ENCODE measurements at regions not wholly inside any gene's neighbourhood (a gene's known extent, or its start where the extent isn't known, plus 50 kb on each side); places are given as distances from the start of the nearest gene placed in this dataset.

DNA sequence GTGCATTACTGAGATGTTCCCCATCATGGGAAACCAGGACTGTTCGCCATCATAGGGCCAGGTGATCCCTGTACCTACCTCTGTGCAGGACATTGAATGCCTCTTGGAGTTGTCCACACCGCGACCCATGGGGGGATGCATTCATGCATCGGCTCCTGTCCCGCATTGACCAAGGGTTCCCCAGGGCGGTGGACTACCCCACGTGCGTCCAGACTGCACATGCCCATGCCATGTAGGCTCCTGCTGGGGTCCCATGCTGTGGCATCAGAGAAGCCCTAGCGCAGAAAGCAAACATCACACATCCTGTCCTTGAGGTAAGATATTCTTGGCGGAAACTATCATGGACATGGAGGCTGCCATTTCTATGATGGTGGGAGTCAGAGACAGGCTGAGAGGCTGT, 121.6 kb upstream of the UNC5B start:
- Histone ChIP-seq H3K56ac (ENCODE audit: extremely low read depth, insufficient read depth, low read length) (no peak overlapping the region), H2AK9ac (replicated peaks; ENCODE audit: low read depth, low read length, poor library complexity) (no peak overlapping the region), H4K5ac (ENCODE audit: low read depth, low read length) (no peak overlapping the region), H3K4ac (ENCODE audit: low read depth, low read length) (no peak overlapping the region), H3K9me1 (ENCODE audit: insufficient read depth, low read length) (no peaks in the 10 kb centered on the region), H3K79me1 (ENCODE audit: low read depth in 1 of 2, low read length in 2 of 2) (no peaks in the 10 kb centered on the region), H3K4me1 (ENCODE audit: control insufficient read depth, insufficient read depth, low read length) (no peaks in the 10 kb centered on the region), H4K91ac (ENCODE audit: insufficient read depth, low read depth, low read length) (no peak overlapping the region), H2BK15ac (ENCODE audit: low read depth, low read length) (no peak overlapping the region), H2BK120ac (ENCODE audit: low read depth, low read length) (no peak overlapping the region), H3K9ac (ENCODE audit: low read depth, low read length) (no peak overlapping the region), H3K23ac (ENCODE audit: low read depth, low read length) (no peak overlapping the region), H3K4me2 (ENCODE audit: low read depth, low read length) (no peak overlapping the region), H3K36me3 (ENCODE audit: control insufficient read depth, insufficient read depth, low read length) (no peaks in the 10 kb centered on the region), H2AFZ (replicated peaks; ENCODE audit: low read length, poor library complexity) (no peak overlapping the region), H3K27me3 (ENCODE audit: control insufficient read depth, insufficient read depth, low read length) (peaks cover 6% of the 10 kb centered on the region; the same call in 1 of the 2 replicates), H4K20me1 (ENCODE audit: insufficient read depth, low read length) (no peaks in the 10 kb centered on the region), H3K4me3 (ENCODE audit: insufficient read depth, low read depth, low read length) (no peak overlapping the region), H2BK20ac (ENCODE audit: low read depth, low read length) (no peak overlapping the region), H3K14ac (replicated peaks; ENCODE audit: low read depth, low read length) (no peak overlapping the region), H2AK5ac (ENCODE audit: low read depth, low read length) (no peak overlapping the region), H4K8ac (ENCODE audit: low read depth in 2 of 2, low read length in 2 of 2) (no peak overlapping the region), H3K27ac (ENCODE audit: insufficient read depth, low read length) (no peak overlapping the region), H2BK5ac (ENCODE audit: low read depth, low read length, poor library complexity, severe bottlenecking) (no peak overlapping the region), H3K9me3 (ENCODE audit: control insufficient read depth, insufficient read depth, low read length) (no peaks in the 10 kb centered on the region), H3K18ac (ENCODE audit: low read depth, low read length) (no peak overlapping the region)
- ChIA-PET POLR2A (ENCODE audit: unreplicated experiment) (no interaction called here), CTCF (no interaction called here)
- dilution Hi-C loops (cut with HindIII; ENCODE audit: low sequenced_read_pairs, unreplicated experiment) (no loop called here), intact Hi-C loops (cut with micrococcal nuclease) (no loop called here), in situ Hi-C loops (cut with MboI; ENCODE audit: low sequenced_read_pairs) (no loop called here)
- no peak for TF ChIP-seq MXI1 (IDR thresholded peaks at IDR 0.05; ENCODE audit: borderline replicate concordance, low read depth, low read length)
- TF ChIP-seq, protein P1, sequence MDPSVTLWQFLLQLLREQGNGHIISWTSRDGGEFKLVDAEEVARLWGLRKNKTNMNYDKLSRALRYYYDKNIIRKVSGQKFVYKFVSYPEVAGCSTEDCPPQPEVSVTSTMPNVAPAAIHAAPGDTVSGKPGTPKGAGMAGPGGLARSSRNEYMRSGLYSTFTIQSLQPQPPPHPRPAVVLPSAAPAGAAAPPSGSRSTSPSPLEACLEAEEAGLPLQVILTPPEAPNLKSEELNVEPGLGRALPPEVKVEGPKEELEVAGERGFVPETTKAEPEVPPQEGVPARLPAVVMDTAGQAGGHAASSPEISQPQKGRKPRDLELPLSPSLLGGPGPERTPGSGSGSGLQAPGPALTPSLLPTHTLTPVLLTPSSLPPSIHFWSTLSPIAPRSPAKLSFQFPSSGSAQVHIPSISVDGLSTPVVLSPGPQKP (IDR thresholded peaks at IDR 0.05; ENCODE audit: borderline replicate concordance, low read depth, low read length), result no peak
- TF ChIP-seq NFE2L2 (IDR thresholded peaks at IDR 0.05; ENCODE audit: low read depth, low read length), result no peak
- TF ChIP-seq CEBPB (IDR thresholded peaks at IDR 0.05; ENCODE audit: low read depth, low read length), result no peak
- TF ChIP-seq RCOR1 (IDR thresholded peaks at IDR 0.05; ENCODE audit: insufficient replicate concordance, low read length), result no peak
- no peak for TF ChIP-seq CHD1 (IDR thresholded peaks at IDR 0.05; ENCODE audit: low read depth, low read length)
- no peak for TF ChIP-seq RFX5 (IDR thresholded peaks at IDR 0.05; ENCODE audit: low read depth, low read length)
- TF ChIP-seq RAD21 (IDR thresholded peaks at IDR 0.05; ENCODE audit: low read length), result no peak
- no peak for TF ChIP-seq BHLHE40 (IDR thresholded peaks at IDR 0.05; ENCODE audit: low read depth, low read length)
- TF ChIP-seq SMC3 (IDR thresholded peaks at IDR 0.05; ENCODE audit: low read depth, low read length), result no peak
- no peak for TF ChIP-seq CTCF (conservative IDR thresholded peaks at IDR 0.05; ENCODE audit: low read depth, low read length)
- no peak for TF ChIP-seq POLR2A (IDR thresholded peaks at IDR 0.05; ENCODE audit: low read depth, low read length)
- TF ChIP-seq FOS (IDR thresholded peaks at IDR 0.05; ENCODE audit: low read depth, low read length), result no peak
- TF ChIP-seq, protein P2, sequence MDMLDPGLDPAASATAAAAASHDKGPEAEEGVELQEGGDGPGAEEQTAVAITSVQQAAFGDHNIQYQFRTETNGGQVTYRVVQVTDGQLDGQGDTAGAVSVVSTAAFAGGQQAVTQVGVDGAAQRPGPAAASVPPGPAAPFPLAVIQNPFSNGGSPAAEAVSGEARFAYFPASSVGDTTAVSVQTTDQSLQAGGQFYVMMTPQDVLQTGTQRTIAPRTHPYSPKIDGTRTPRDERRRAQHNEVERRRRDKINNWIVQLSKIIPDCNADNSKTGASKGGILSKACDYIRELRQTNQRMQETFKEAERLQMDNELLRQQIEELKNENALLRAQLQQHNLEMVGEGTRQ (IDR thresholded peaks at IDR 0.05; ENCODE audit: low read depth, low read length), result no peak
- no peak for TF ChIP-seq MAFK (IDR thresholded peaks at IDR 0.05; ENCODE audit: low read depth, low read length)
- no peak for TF ChIP-seq MAZ (IDR thresholded peaks at IDR 0.05; ENCODE audit: borderline replicate concordance, low read depth, low read length)
- 85% methylated on average over 6 of the region's 10 CpGs; no CpG with 5 or more reads in 1 of the 2 experiments for WGBS, 2 experiments (ENCODE audit: extremely low coverage in 2 of 2, insufficient read length in 1 of 2)
- ATAC-seq (ENCODE audit: low read depth) (no peak), DNase-seq (no peak)
- no TSS peak for BruUV-seq (replicated peaks)

Measured in IMR-90 (cell line).